ENCODE measurements at regions not wholly inside any gene's neighbourhood (a gene's known extent, or its start where the extent isn't known, plus 50 kb on each side); places are given as distances from the start of the nearest gene placed in this dataset.

DNA sequence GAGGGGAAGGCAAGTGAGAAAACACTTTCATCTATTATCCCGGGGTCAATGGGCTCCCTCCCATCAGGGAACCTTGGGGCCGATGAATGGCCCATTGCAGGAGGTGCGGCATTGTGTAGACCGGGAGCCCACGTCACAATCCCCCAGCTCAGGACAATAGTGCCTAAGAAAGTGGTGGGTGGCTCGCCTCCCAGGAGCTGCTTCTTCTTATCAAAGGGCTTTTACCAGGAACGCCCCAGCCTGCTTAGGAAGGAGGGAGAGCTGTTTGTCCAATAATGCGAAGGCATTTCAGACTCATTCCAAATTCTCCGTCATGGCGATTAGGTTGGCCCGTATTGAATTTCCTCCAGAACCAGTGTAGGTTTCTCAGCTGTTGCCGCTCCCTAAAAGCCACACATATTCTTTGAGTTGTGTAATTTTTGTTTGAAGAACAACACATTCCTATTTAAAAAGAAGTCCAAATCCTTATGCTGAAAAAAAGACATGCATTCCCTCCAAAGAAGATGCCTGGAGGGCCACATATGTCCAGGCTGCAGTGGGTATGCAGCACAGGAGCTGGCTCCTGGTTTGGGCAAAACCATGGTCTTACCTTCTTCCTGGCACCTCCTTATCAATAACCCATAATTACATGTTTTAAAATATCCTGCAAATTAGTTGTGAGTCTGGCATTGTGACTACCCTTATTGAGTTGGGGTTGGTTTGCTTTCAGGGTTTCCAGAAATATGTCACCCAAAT, 264.7 kb downstream of the MYCN start:
- Histone ChIP-seq H3K4me2 (no peak overlapping the region), H3F3A (replicated peaks; ENCODE audit: insufficient read depth) (no peaks in the 10 kb centered on the region), H3K9me3 (no peaks in the 10 kb centered on the region), H3K9me2 (no peaks in the 10 kb centered on the region), H3K79me2 (ENCODE audit: insufficient read depth) (no peaks in the 10 kb centered on the region), H3K36me3 (replicated peaks in 1 of 2; ENCODE audit: control insufficient read depth in 1 of 2, insufficient read depth in 2 of 2, low read length in 1 of 2) (no peaks in the 10 kb centered on the region), H4K20me1 (ENCODE audit: insufficient read depth) (no peaks in the 10 kb centered on the region), H3K9ac (no peak overlapping the region), H2AFZ (ENCODE audit: low read depth) (no peak overlapping the region), H3K27ac (ENCODE audit: low read depth in 2 of 2, low read length in 1 of 2) (no peak overlapping the region), H3K4me3 (ENCODE audit: low read depth in 2 of 2, low read length in 1 of 2) (no peak overlapping the region), H3K4me1 (ENCODE audit: control insufficient read depth in 1 of 2, insufficient read depth in 2 of 2, low read depth in 1 of 2, low read length in 1 of 2) (peaks cover 0 to 18% of the 10 kb centered on the region in 2 experiments; a peak in 2 of 4 replicates), H3K27me3 (ENCODE audit: insufficient read depth) (no peaks in the 10 kb centered on the region)
- POLR2A ChIA-PET, result no interaction called here
- 55% methylated on average over 12 of the region's 12 CpGs for WGBS (ENCODE audit: low lambda C conversion rate)
- DNase-seq, result no peak
- CTCF ChIA-PET, result interaction anchor here (1.8 kb wide), 1 partner anchor 14 kb away, joined by 4 read pairs; no protein-coding TSS in a partner anchor
- TF ChIP-seq, protein P1, sequence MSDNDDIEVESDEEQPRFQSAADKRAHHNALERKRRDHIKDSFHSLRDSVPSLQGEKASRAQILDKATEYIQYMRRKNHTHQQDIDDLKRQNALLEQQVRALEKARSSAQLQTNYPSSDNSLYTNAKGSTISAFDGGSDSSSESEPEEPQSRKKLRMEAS (IDR thresholded peaks at IDR 0.05; ENCODE audit: low read depth), result no peak
- no peak for TF ChIP-seq TEAD4 (IDR thresholded peaks at IDR 0.05; ENCODE audit: borderline replicate concordance, insufficient read depth)
- no peak for TF ChIP-seq GABPA (IDR thresholded peaks at IDR 0.05; ENCODE audit: low read depth)
- TF ChIP-seq JUND (IDR thresholded peaks at IDR 0.05), result no peak
- no peak for TF ChIP-seq YY1 (IDR thresholded peaks at IDR 0.05; ENCODE audit: low read depth)
- TF ChIP-seq ELF1 (IDR thresholded peaks at IDR 0.05), result no peak
- no peak for TF ChIP-seq ZBTB33 (IDR thresholded peaks at IDR 0.05; ENCODE audit: borderline replicate concordance, low read depth)
- TF ChIP-seq NRF1 (IDR thresholded peaks at IDR 0.05; ENCODE audit: low read depth, low read length), result no peak
- TF ChIP-seq EZH2phosphoT487 (IDR thresholded peaks at IDR 0.05; ENCODE audit: borderline replicate concordance, low read depth), result no peak
- no peak for TF ChIP-seq RCOR1 (IDR thresholded peaks at IDR 0.05; ENCODE audit: low read length)
- TF ChIP-seq SIN3A (IDR thresholded peaks at IDR 0.05; ENCODE audit: borderline replicate concordance, low read depth, low read length), result no peak
- no peak for TF ChIP-seq EP300 (IDR thresholded peaks at IDR 0.05; ENCODE audit: borderline replicate concordance in 1 of 2, low read depth in 1 of 2, low read length in 1 of 2)
- TF ChIP-seq RXRA (IDR thresholded peaks at IDR 0.05; ENCODE audit: borderline replicate concordance, low read depth), result no peak
- TF ChIP-seq USF1 (IDR thresholded peaks at IDR 0.05; ENCODE audit: borderline replicate concordance, low read depth), result no peak
- no peak for TF ChIP-seq MXI1 (IDR thresholded peaks at IDR 0.05; ENCODE audit: low read depth, low read length)
- TF ChIP-seq SMC3 (IDR thresholded peaks at IDR 0.05; ENCODE audit: low read depth, low read length), result no peak
- TF ChIP-seq FOXJ3 (CRISPR knock-in tag; IDR thresholded peaks at IDR 0.05), result no peak
- TF ChIP-seq POLR2AphosphoS5 (IDR thresholded peaks at IDR 0.05; ENCODE audit: low read depth, low read length), result no peak
- TF ChIP-seq FOSL2 (IDR thresholded peaks at IDR 0.05; ENCODE audit: borderline replicate concordance, low read depth), result no peak
- TF ChIP-seq FOXM1 (IDR thresholded peaks at IDR 0.05; ENCODE audit: low read depth), result no peak
